ENCODE measurements at regions not wholly inside any gene's neighbourhood (a gene's known extent, or its start where the extent isn't known, plus 50 kb on each side); places are given as distances from the start of the nearest gene placed in this dataset.

DNA sequence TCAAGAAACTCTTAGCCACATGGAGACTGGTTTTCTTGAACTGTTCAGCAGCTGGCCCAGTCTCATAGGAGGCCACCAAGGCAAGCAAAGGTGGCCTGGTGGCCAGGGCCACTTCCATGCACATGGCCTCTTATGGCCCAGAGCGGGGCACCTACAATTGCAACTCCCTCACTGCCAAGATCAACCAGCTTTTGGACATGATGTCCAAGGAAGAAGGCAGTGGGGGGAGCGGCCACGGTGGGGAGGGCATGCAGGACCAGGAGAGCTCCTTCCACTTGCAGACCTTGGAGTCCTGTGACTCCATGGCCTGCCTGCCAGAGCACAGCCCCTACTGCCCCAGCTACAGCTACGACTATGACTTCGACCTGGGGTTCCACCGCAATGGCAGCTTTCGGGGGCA lies 398.9 kb upstream of the PTPRD start:
- TF ChIP-seq POLR2AphosphoS5 (IDR thresholded peaks at IDR 0.05; ENCODE audit: insufficient read depth in 1 of 2, low read depth in 1 of 2) (no peak), POLR2A (IDR thresholded peaks at IDR 0.05) (no peak)
- TF ChIP-seq, protein P1, sequence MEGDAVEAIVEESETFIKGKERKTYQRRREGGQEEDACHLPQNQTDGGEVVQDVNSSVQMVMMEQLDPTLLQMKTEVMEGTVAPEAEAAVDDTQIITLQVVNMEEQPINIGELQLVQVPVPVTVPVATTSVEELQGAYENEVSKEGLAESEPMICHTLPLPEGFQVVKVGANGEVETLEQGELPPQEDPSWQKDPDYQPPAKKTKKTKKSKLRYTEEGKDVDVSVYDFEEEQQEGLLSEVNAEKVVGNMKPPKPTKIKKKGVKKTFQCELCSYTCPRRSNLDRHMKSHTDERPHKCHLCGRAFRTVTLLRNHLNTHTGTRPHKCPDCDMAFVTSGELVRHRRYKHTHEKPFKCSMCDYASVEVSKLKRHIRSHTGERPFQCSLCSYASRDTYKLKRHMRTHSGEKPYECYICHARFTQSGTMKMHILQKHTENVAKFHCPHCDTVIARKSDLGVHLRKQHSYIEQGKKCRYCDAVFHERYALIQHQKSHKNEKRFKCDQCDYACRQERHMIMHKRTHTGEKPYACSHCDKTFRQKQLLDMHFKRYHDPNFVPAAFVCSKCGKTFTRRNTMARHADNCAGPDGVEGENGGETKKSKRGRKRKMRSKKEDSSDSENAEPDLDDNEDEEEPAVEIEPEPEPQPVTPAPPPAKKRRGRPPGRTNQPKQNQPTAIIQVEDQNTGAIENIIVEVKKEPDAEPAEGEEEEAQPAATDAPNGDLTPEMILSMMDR (IDR thresholded peaks at IDR 0.05): no peak
- Histone ChIP-seq H3K27ac (no peak overlapping the region), H3K27me3 (no peaks in the 10 kb centered on the region), H3K4me1 (no peaks in the 10 kb centered on the region), H3K4me3 (no peak overlapping the region), H3K9me3 (no peaks in the 10 kb centered on the region), H3K36me3 (no peaks in the 10 kb centered on the region)
- DNase-seq (ENCODE audit: extremely low spot score in 2 of 2): no peak
- intact Hi-C loops (cut with DNase I): no loop called here

DNA sequence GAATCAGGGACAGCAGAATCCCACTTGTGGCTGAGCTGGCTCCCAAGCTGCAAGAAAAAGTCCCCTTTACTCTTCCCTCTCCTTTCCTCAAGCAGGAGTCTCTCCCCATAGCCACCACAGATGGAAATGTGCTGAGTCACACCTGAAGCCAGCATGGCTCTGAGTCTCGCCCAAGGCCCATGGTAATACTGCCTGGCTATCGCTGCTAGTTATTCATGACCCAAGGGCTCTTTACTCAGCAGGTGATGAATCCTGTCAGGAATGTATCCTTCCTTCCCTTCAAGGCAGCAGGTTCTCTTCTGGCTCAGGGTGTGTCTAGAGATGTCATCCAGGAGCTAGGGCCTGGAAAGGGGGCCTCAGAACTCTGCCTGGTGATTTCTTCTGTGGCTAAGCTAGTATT lies 403.3 kb upstream of the PTPRD start:
- Histone ChIP-seq H3K4me3 (no peak overlapping the region), H3K27me3 (no peaks in the 10 kb centered on the region), H3K9me3 (no peaks in the 10 kb centered on the region), H3K4me1 (no peaks in the 10 kb centered on the region), H3K27ac (no peak overlapping the region), H3K36me3 (no peaks in the 10 kb centered on the region)
- intact Hi-C loops (cut with DNase I): no loop called here
- no peak for TF ChIP-seq POLR2A (IDR thresholded peaks at IDR 0.05)
- no peak for TF ChIP-seq POLR2AphosphoS5 (IDR thresholded peaks at IDR 0.05; ENCODE audit: insufficient read depth in 1 of 2, low read depth in 1 of 2)
- TF ChIP-seq, protein P1 (IDR thresholded peaks at IDR 0.05): no peak
- no peak for DNase-seq (ENCODE audit: extremely low spot score in 2 of 2)

DNA sequence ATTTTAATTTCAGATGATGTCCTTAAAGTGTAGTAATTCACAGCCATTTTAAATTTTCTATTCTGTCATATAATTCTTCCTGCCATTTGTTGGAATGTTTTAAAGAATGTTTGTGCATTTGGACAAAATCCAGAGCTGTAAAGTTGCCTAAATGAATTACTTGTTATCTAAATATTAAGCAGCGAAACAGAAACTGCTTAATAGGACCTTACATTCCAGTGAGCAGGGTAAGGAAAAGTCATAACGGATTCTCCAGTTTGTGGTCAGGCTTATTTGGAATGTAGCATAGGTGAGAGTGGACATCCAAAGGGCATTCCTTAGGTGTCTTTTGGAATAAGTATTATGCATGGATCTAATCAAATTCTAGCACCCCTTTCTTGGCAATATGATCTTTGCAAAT lies 410.4 kb upstream of the PTPRD start:
- H3K27me3 ChIP-seq: no peaks in the 10 kb centered on the region
- no peaks in the 10 kb centered on the region for H3K9me3 ChIP-seq
- DNase-seq (ENCODE audit: extremely low spot score in 2 of 2): no peak
- intact Hi-C loops (cut with DNase I): no loop called here
- TF ChIP-seq, protein P1 (IDR thresholded peaks at IDR 0.05): no peak
- no peak overlapping the region for H3K4me3 ChIP-seq
- no peaks in the 10 kb centered on the region for H3K4me1 ChIP-seq
- no peaks in the 10 kb centered on the region for H3K36me3 ChIP-seq
- H3K27ac ChIP-seq: no peak overlapping the region

DNA sequence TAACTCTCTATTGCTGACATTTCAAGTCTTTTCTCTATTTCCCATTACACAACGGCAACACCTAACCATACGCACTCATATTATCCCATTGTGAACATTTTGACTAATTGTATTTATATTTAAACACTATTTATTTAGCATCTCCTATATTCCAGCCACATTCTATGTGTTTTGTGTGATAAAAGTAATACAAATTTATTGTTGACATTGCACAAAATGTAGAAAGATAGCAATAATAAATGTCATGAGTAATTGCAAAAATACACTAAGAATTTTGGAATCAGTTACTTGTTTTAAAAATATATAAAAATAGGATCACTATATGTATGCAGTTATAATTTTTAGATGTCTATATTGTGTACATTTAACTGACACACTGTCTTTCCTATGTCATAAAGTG lies 413.0 kb upstream of the PTPRD start:
- no peaks in the 10 kb centered on the region for H3K36me3 ChIP-seq
- intact Hi-C loops (cut with DNase I): no loop called here
- H3K4me3 ChIP-seq: no peak overlapping the region
- H3K27ac ChIP-seq: no peak overlapping the region
- no peaks in the 10 kb centered on the region for H3K27me3 ChIP-seq
- no peak for DNase-seq (ENCODE audit: extremely low spot score in 2 of 2)
- H3K9me3 ChIP-seq: no peaks in the 10 kb centered on the region
- TF ChIP-seq POLR2A (IDR thresholded peaks at IDR 0.05) (no peak), POLR2AphosphoS5 (IDR thresholded peaks at IDR 0.05; ENCODE audit: insufficient read depth in 1 of 2, low read depth in 1 of 2) (no peak)
- TF ChIP-seq, protein P1 (IDR thresholded peaks at IDR 0.05): no peak
- H3K4me1 ChIP-seq: no peaks in the 10 kb centered on the region

DNA sequence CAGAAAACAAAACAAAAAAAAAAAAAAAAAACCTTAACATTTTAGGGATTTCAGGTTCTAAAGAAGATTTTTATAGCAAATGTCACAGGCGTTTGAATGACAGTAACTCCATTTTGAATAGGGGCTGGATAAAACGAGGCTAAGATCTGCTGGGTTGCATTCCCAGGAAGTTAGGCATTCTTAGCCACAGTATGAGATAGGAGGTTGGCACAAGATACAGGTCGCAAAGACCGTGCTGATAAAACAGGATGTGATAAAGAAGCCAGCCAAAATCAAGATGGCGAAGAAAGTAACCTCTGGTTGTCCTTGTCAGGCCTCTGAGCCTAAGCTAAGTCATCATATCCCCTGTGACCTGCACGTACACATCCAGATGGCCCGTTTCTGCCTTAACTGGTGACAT lies 425.6 kb upstream of the PTPRD start:
- Histone ChIP-seq H3K4me1 (no peaks in the 10 kb centered on the region), H3K4me3 (no peak overlapping the region)
- TF ChIP-seq POLR2A (IDR thresholded peaks at IDR 0.05) (no peak), POLR2AphosphoS5 (IDR thresholded peaks at IDR 0.05; ENCODE audit: insufficient read depth in 1 of 2, low read depth in 1 of 2) (no peak)
- TF ChIP-seq, protein P1 (IDR thresholded peaks at IDR 0.05): no peak

More for the DNA sequence above, 425.6 kb upstream of the PTPRD start:
- no peaks in the 10 kb centered on the region for H3K27me3 ChIP-seq
- no peaks in the 10 kb centered on the region for H3K9me3 ChIP-seq
- H3K36me3 ChIP-seq: no peaks in the 10 kb centered on the region
- no peak overlapping the region for H3K27ac ChIP-seq
- no peak for DNase-seq (ENCODE audit: extremely low spot score in 2 of 2)
- intact Hi-C loops (cut with DNase I): no loop called here

All from vagina (tissue), 2 donors.